K562 (cell line): ENCODE measurements at regions not wholly inside any gene's neighbourhood (a gene's known extent, or its start where the extent isn't known, plus 50 kb on each side); places are given as distances from the start of the nearest gene placed in this dataset.

Experiments
- ATAC-seq: fragments of 200-7000 bp; cut with Tn5 transposase; 3 replicates; pipeline ENCODE4 v1.9.1; 2020; ENCODE audit warnings: moderate library complexity
- BruUV-seq: library from RNA; stranded (reverse); fragments of 400-500 nt; replicated peaks from 2 replicates; lab custom pipeline; 2021; lab: Mats Ljungman, UMichigan
- CTCF ChIA-PET: fragments of 300-600 bp; formaldehyde crosslinking; extraction: SDS; loops from one replicate; lab custom pipeline; 2021; ENCODE audit warnings: low intra/inter-chr PET ratio; lab: Yijun Ruan, JAX
- POLR2A ChIA-PET: fragments of 300-600, 350-650 bp; sonication (Branson Sonifier 250); formaldehyde crosslinking; extraction: SDS; loops from one replicate; lab custom pipeline; 2021; ENCODE audit warnings: antibody characterized with exemption, inconsistent platforms; lab: Yijun Ruan, JAX
- DNase-seq, 4 experiments: peaks; one replicate each; pipeline versions ENCODE4 v3.0.0 to v3.0.0-alpha.2; 2011 to 2018; ENCODE audit warnings: low spot score in 3 of 4, mixed read lengths in 3 of 4; ENCODE audit errors: extremely low read depth in 1 of 4
- FAIRE-seq: peaks from 2 replicates; lab custom pipeline; 2011; peaks lifted over from hg19 to GRCh38; lab: Jason Lieb, UNC
- H2AFZ ChIP-seq: 2 replicates; pipeline ENCODE4 v1.6.0; 2011; ENCODE audit warnings: low read depth, low read length, control low read depth, inconsistent platforms
- H3K27ac ChIP-seq: fragments of 200-600 bp; 3 replicates; pipeline ENCODE4 v1.8.0; 2011; ENCODE audit warnings: low read depth, mild to moderate bottlenecking, control low read depth, inconsistent platforms, low read length, moderate library complexity, mixed read lengths; ENCODE audit errors: extremely low read depth
- H3K27me3 ChIP-seq, 2 experiments: fragments of 300-600 bp in 1 of 2; 2 replicates in 1 of 2; 3 replicates in 1 of 2; pipeline versions ENCODE4 v1.6.0 to v1.8.0; 2011; ENCODE audit warnings: inconsistent platforms in 2 of 2, low read length in 2 of 2, mild to moderate bottlenecking in 1 of 2, mixed read lengths in 1 of 2, moderate library complexity in 1 of 2; ENCODE audit not compliant: control insufficient read depth in 2 of 2, insufficient read depth in 2 of 2
- H3K36me3 ChIP-seq: fragments of 300-600 bp; 3 replicates; pipeline ENCODE4 v1.8.0; 2011; ENCODE audit warnings: mild to moderate bottlenecking, low read length, inconsistent platforms; ENCODE audit not compliant: control insufficient read depth, insufficient read depth
- H3K4me1 ChIP-seq, 2 experiments: fragments of 200-600 bp in 1 of 2; replicated peaks in 1 of 2; 2 replicates in 1 of 2; 3 replicates in 1 of 2; pipeline versions ENCODE4 v1.5.1 to v1.8.0; 2011; ENCODE audit warnings: inconsistent platforms in 2 of 2, low read length in 2 of 2, mild to moderate bottlenecking in 1 of 2, mixed read lengths in 1 of 2, moderate library complexity in 1 of 2; ENCODE audit not compliant: control insufficient read depth in 2 of 2, insufficient read depth in 2 of 2
- H3K4me2 ChIP-seq: 2 replicates; pipeline ENCODE4 v1.6.1; 2011; ENCODE audit warnings: low read length, control low read depth, inconsistent platforms, mixed read lengths; ENCODE audit not compliant: insufficient read depth
- H3K4me3 ChIP-seq: fragments of 200-600 bp; sonication (generic), shearing (Covaris generic); 2 replicates; pipeline ENCODE4 v1.5.1; 2016; ENCODE audit warnings: control low read depth, inconsistent platforms
- H3K79me2 ChIP-seq: fragments of 200-600 bp; 3 replicates; pipeline ENCODE4 v1.8.0; 2011; ENCODE audit warnings: low read length, inconsistent platforms; ENCODE audit not compliant: control insufficient read depth, insufficient read depth
- H3K9ac ChIP-seq, 2 experiments: 2 replicates each; pipeline versions ENCODE4 v1.6.0 to v1.6.1; 2011; ENCODE audit warnings: low read depth in 2 of 2, low read length in 2 of 2, control low read depth in 1 of 2, inconsistent platforms in 1 of 2, mild to moderate bottlenecking in 1 of 2, mixed read lengths in 1 of 2; ENCODE audit not compliant: insufficient read depth in 1 of 2
- H3K9me1 ChIP-seq: one replicate; pipeline ENCODE4 v1.6.0; 2011; ENCODE audit warnings: inconsistent platforms, mild to moderate bottlenecking, low read length, moderate library complexity; ENCODE audit not compliant: control insufficient read depth, insufficient read depth
- H3K9me3 ChIP-seq: replicated peaks from 2 replicates; pipeline ENCODE4 v1.5.1; 2011; ENCODE audit warnings: low read depth, low read length, inconsistent platforms; ENCODE audit not compliant: control insufficient read depth, insufficient read depth
- H4K20me1 ChIP-seq: replicated peaks from 2 replicates; pipeline ENCODE4 v1.6.1; 2011; ENCODE audit warnings: low read length, inconsistent platforms, mixed read lengths; ENCODE audit not compliant: control insufficient read depth, insufficient read depth
- DLX4 ChIP-seq: fragments of 250-450 bp; sonication (Bioruptor Pico); IDR thresholded peaks from 2 replicates; pipeline ENCODE4 v1.6.1; 2021; ENCODE audit warnings: mild to moderate bottlenecking
- EP400 ChIP-seq: fragments of 450-650 bp; IDR thresholded peaks from 2 replicates; pipeline ENCODE4 v1.6.1; 2017; ENCODE audit warnings: antibody characterized with exemption, mild to moderate bottlenecking, moderate library complexity
- MYBL2 ChIP-seq, 2 experiments: fragments of 450-650 bp in 1 of 2; sonication (generic) in 1 of 2; formaldehyde crosslinking in 1 of 2; IDR thresholded peaks; 2 replicates each; pipeline versions ENCODE4 v1.6.1 to v1.8.1; 2017 to 2022; ENCODE audit warnings: borderline replicate concordance in 1 of 2, inconsistent platforms in 1 of 2, low read depth in 1 of 2, mild to moderate bottlenecking in 1 of 2, missing genetic modification reagents in 1 of 2, moderate library complexity in 1 of 2
- SIX5 ChIP-seq, 2 experiments: IDR thresholded peaks; 2 replicates each; pipeline ENCODE4 v1.6.1; 2011; ENCODE audit warnings: low read length in 2 of 2, borderline replicate concordance in 1 of 2, low read depth in 1 of 2, mild to moderate bottlenecking in 1 of 2, moderate library complexity in 1 of 2; ENCODE audit not compliant: insufficient read depth in 1 of 2
- STAT5B ChIP-seq: fragments of 250-450 bp; sonication (Bioruptor Pico); IDR thresholded peaks from 2 replicates; pipeline ENCODE4 v1.8.0; 2021; ENCODE audit warnings: mild to moderate bottlenecking, inconsistent platforms
- SUPT5H ChIP-seq: fragments of 450-650 bp; IDR thresholded peaks from 2 replicates; pipeline ENCODE4 v1.6.1; 2016
- TCF3 ChIP-seq: sonication (generic); formaldehyde crosslinking; IDR thresholded peaks from 2 replicates; pipeline ENCODE4 v1.4.0; 2020; ENCODE audit warnings: mild to moderate bottlenecking, missing genetic modification reagents
- TEAD2 ChIP-seq: fragments of 450-650 bp; IDR thresholded peaks from 2 replicates; pipeline ENCODE4 v1.6.1; 2016; ENCODE audit warnings: missing genetic modification characterization, control low read depth, missing compliant biosample characterization
- TEAD4 ChIP-seq, 2 experiments: sonication (generic) in 1 of 2; formaldehyde crosslinking in 1 of 2; IDR thresholded peaks; 2 replicates each; pipeline versions ENCODE4 v1.6.1 to v1.8.0; 2012 to 2022; ENCODE audit warnings: borderline replicate concordance in 1 of 2, inconsistent platforms in 1 of 2, low read length in 1 of 2, mild to moderate bottlenecking in 1 of 2, missing genetic modification reagents in 1 of 2
- ZNF175 ChIP-seq: fragments of 200-800 bp; sonication (Bioruptor generic); IDR thresholded peaks from 2 replicates; pipeline ENCODE4 v1.6.1; 2016; ENCODE audit warnings: low read depth, mild to moderate bottlenecking, missing genetic modification characterization, missing compliant biosample characterization
- ZNF239 ChIP-seq: fragments of 250-450 bp; sonication (Bioruptor Pico); IDR thresholded peaks from 2 replicates; pipeline ENCODE4 v1.4.0; 2020; ENCODE audit warnings: mild to moderate bottlenecking
- ZNF41 ChIP-seq: fragments of 250-450 bp; sonication (Bioruptor Pico); conservative IDR thresholded peaks from 2 replicates; pipeline ENCODE4 v1.4.0; 2020; ENCODE audit warnings: mild to moderate bottlenecking
- WGBS: fragments of 100-300 bp; shearing (Covaris generic); methylation state at CpG from one replicate; pipeline ENCODE4 v1.1.6; 2016; ENCODE audit warnings: low coverage, mixed read lengths; ENCODE audit not compliant: insufficient coverage; ENCODE audit errors: missing lambda C conversion rate; 5-methylcytosine and 5-hydroxymethylcytosine counted together
- in situ Hi-C: fragments of 300-500 bp; cut with MboI; formaldehyde crosslinking; loops from 4 replicates; pipeline ENCODE4 v1.15.0; 2018; ENCODE audit warnings: inconsistent platforms, mixed read lengths
- intact Hi-C: fragments of 100-400 bp; cut with micrococcal nuclease; formaldehyde crosslinking; loops from 2 replicates; pipeline ENCODE4 v1.14.2; 2022

GRCh38 chr5:71924325-71924724 is 182.9 kb upstream of the MAP1B start (continued):
- TF ChIP-seq DLX4 (no peak), STAT5B (no peak), SUPT5H (no peak), TCF3 (no peak), TEAD4 (IDR thresholded peaks at IDR 0.05; ENCODE audit: low read length) (no peak), TEAD4 (CRISPR knock-in tag; IDR thresholded peaks at IDR 0.05; ENCODE audit: borderline replicate concordance) (no peak), ZNF175 (CRISPR knock-in tag) (no peak)

GRCh38 chr5:71924980-71925379 is 182.3 kb upstream of the MAP1B start:
- Histone ChIP-seq H3K4me3 (no peak overlapping the region), H3K27me3 (no peaks in the 10 kb centered on the region), H3K9me3 (no peaks in the 10 kb centered on the region), H3K79me2 (no peaks in the 10 kb centered on the region), H3K4me2 (no peak overlapping the region), H3K9me1 (no peaks in the 10 kb centered on the region), H3K36me3 (no peaks in the 10 kb centered on the region), H3K9ac (no peak overlapping the region), H2AFZ (no peak overlapping the region), H3K4me1 (no peaks in the 10 kb centered on the region), H3K27ac (no peak overlapping the region), H4K20me1 (no peaks in the 10 kb centered on the region)
- intact Hi-C loops (no loop called here), in situ Hi-C loops (no loop called here)
- DNase-seq (no peak), FAIRE-seq (no peak), ATAC-seq (no peak)
- no TSS peak for BruUV-seq
- WGBS, result 0% methylated on average over 3 of the region's 3 CpGs
- ChIA-PET POLR2A (no interaction called here), CTCF (no interaction called here)
- TF ChIP-seq ZNF239 (CRISPR knock-in tag) (no peak), EP400 (no peak), SIX5 (IDR thresholded peaks at IDR 0.05; ENCODE audit: borderline replicate concordance in 1 of 2, insufficient read depth in 1 of 2, low read depth in 1 of 2, low read length in 2 of 2) (no peak), MYBL2 (IDR thresholded peaks at IDR 0.05; ENCODE audit: low read depth) (no peak), MYBL2 (CRISPR knock-in tag; IDR thresholded peaks at IDR 0.05; ENCODE audit: borderline replicate concordance) (no peak), ZNF41 (CRISPR knock-in tag) (no peak), TEAD2 (tag) (no peak)
